GM10266 (cell line): ENCODE measurements at regions not wholly inside any gene's neighbourhood (a gene's known extent, or its start where the extent isn't known, plus 50 kb on each side); places are given as distances from the start of the nearest gene placed in this dataset.

ENCODE experiments used
- DNase-seq: peaks from one replicate; pipeline ENCODE4 v3.0.0; 2012; ENCODE audit errors: extremely low spot score
- CTCF ChIP-seq: IDR thresholded peaks from 2 replicates; pipeline ENCODE4 v1.5.1; 2012; ENCODE audit warnings: mild to moderate bottlenecking, low read depth; ENCODE audit not compliant: control insufficient read depth, insufficient read depth; ENCODE audit errors: missing control alignments

GRCh38 chr2:71865391-71865965 is 282.2 kb downstream of the CYP26B1 start:
- TF ChIP-seq CTCF, result no peak
- no peak for DNase-seq

- DNase-seq, result no peak
- no peak for TF ChIP-seq CTCF
Observed at GRCh38 chr2:71864085-71864484, 283.6 kb downstream of the CYP26B1 start.

- no peak for DNase-seq
- no peak for TF ChIP-seq CTCF
Observed at GRCh38 chr2:71863396-71863795, 284.3 kb downstream of the CYP26B1 start.

GRCh38 chr2:71862921-71863320 is 284.7 kb downstream of the CYP26B1 start:
- no peak for DNase-seq
- TF ChIP-seq CTCF, result no peak

- no peak for TF ChIP-seq CTCF
- DNase-seq, result no peak
Observed at GRCh38 chr2:71861186-71862160, 286.2 kb downstream of the CYP26B1 start.

- DNase-seq, result no peak
- no peak for TF ChIP-seq CTCF
Observed at GRCh38 chr2:71860381-71860926, 287.2 kb downstream of the CYP26B1 start.
